HG03558 (cell line): ENCODE measurements at regions not wholly inside any gene's neighbourhood (a gene's known extent, or its start where the extent isn't known, plus 50 kb on each side); places are given as distances from the start of the nearest gene placed in this dataset.

Source experiments
- ATAC-seq: cut with Tn5 transposase; IDR thresholded peaks from one replicate; pipeline ENCODE4 v1.9.1; 2021; ENCODE audit warnings: moderate number of reproducible peaks; ENCODE audit not compliant: unreplicated experiment; ENCODE audit errors: extremely low read depth

- ATAC-seq = no peak
These were observed 88.1 kb upstream of the ZEB2 start for GRCh38 chr2:144607891-144608521.

GRCh38 chr2:144607099-144607498 is 87.2 kb upstream of the ZEB2 start:
- no peak for ATAC-seq

- ATAC-seq = no peak
These were observed 86.7 kb upstream of the ZEB2 start for GRCh38 chr2:144606466-144607095.

- ATAC-seq = no peak
These were observed 85.4 kb upstream of the ZEB2 start for GRCh38 chr2:144605231-144605840.

GRCh38 chr2:144603334-144603733 is 83.4 kb upstream of the ZEB2 start:
- no peak for ATAC-seq

GRCh38 chr2:144598906-144599305 is 79.0 kb upstream of the ZEB2 start:
- ATAC-seq = no peak

GRCh38 chr2:144597894-144598593 is 78.1 kb upstream of the ZEB2 start:
- no peak for ATAC-seq

GRCh38 chr2:144597388-144597787 is 77.5 kb upstream of the ZEB2 start:
- ATAC-seq = no peak

GRCh38 chr2:144596073-144596871 is 76.4 kb upstream of the ZEB2 start:
- no peak for ATAC-seq

- ATAC-seq = no peak
These were observed 75.8 kb upstream of the ZEB2 start for GRCh38 chr2:144595686-144596072.

GRCh38 chr2:144595279-144595678 is 75.4 kb upstream of the ZEB2 start:
- ATAC-seq = no peak

GRCh38 chr2:144593803-144594202 is 73.9 kb upstream of the ZEB2 start:
- ATAC-seq = no peak

GRCh38 chr2:144592500-144593256 is 72.8 kb upstream of the ZEB2 start:
- no peak for ATAC-seq

GRCh38 chr2:144587306-144587705 is 67.4 kb upstream of the ZEB2 start:
- ATAC-seq = no peak

GRCh38 chr2:144586476-144586875 is 66.6 kb upstream of the ZEB2 start:
- no peak for ATAC-seq

GRCh38 chr2:144583741-144584453 is 64.0 kb upstream of the ZEB2 start:
- no peak for ATAC-seq

GRCh38 chr2:144583381-144583729 is 63.4 kb upstream of the ZEB2 start:
- no peak for ATAC-seq

- ATAC-seq = no peak
These were observed 62.9 kb upstream of the ZEB2 start for GRCh38 chr2:144582651-144583380.
